ENCODE measurements at regions not wholly inside any gene's neighbourhood (a gene's known extent, or its start where the extent isn't known, plus 50 kb on each side); places are given as distances from the start of the nearest gene placed in this dataset.

GRCh38 chr3:8253201-8253600, 248.4 kb upstream of the LMCD1 start:
- no peak for DNase-seq (ENCODE audit: low spot score)

GRCh38 chr3:8254489-8254888, 247.1 kb upstream of the LMCD1 start:
- CTCF ChIA-PET (ENCODE audit: unreplicated experiment), result no interaction called here

More at GRCh38 chr3:8253201-8253600, 248.4 kb upstream of the LMCD1 start:
- Histone ChIP-seq H4K20me1 (ENCODE audit: insufficient read depth, low read length) (no peaks in the 10 kb centered on the region), H3K79me2 (ENCODE audit: insufficient read depth, low read depth, low read length) (no peaks in the 10 kb centered on the region), H3K9me2 (ENCODE audit: insufficient read depth, low read length) (no peaks in the 10 kb centered on the region), H3K4me1 (ENCODE audit: insufficient read depth, low read length, poor library complexity, severe bottlenecking) (no peaks in the 10 kb centered on the region), H3K36me3 (ENCODE audit: insufficient read depth, low read length) (no peaks in the 10 kb centered on the region), H2AFZ (ENCODE audit: low read length) (no peak overlapping the region), H3K4me2 (ENCODE audit: low read length) (no peak overlapping the region), H3K4me3 (ENCODE audit: low read depth, low read length, poor library complexity, severe bottlenecking) (no peak overlapping the region), H3K27ac (ENCODE audit: low read depth, low read length, poor library complexity, severe bottlenecking) (no peak overlapping the region), H3K9me3 (ENCODE audit: low read length) (no peaks in the 10 kb centered on the region)
- CTCF ChIA-PET (ENCODE audit: unreplicated experiment), result no interaction called here
- POLR2A ChIA-PET, result interaction anchor here (0.7 to 1.0 kb wide), 2 partner anchors 16 to 1118 kb away, joined by 3 to 4 read pairs; no protein-coding TSS in a partner anchor
- intact Hi-C loops (cut with micrococcal nuclease; ENCODE audit: unreplicated experiment), result no loop called here
- BruUV-seq (replicated peaks), result no TSS peak
- TF ChIP-seq CTCF (conservative IDR thresholded peaks at IDR 0.05; ENCODE audit: low read length) (no peak), EZH2phosphoT487 (IDR thresholded peaks at IDR 0.05; ENCODE audit: borderline replicate concordance, low read depth, low read length) (no peak)

GRCh38 chr3:8255725-8256124, 245.9 kb upstream of the LMCD1 start:
- TF ChIP-seq EZH2phosphoT487 (IDR thresholded peaks at IDR 0.05; ENCODE audit: borderline replicate concordance, low read depth, low read length) (no peak), CTCF (conservative IDR thresholded peaks at IDR 0.05; ENCODE audit: low read length) (no peak)
- DNase-seq (ENCODE audit: low spot score), result no peak
- Histone ChIP-seq H3K27ac (ENCODE audit: low read depth, low read length, poor library complexity, severe bottlenecking) (no peak overlapping the region), H3K9me3 (ENCODE audit: low read length) (no peaks in the 10 kb centered on the region), H3K4me2 (ENCODE audit: low read length) (no peak overlapping the region), H4K20me1 (ENCODE audit: insufficient read depth, low read length) (no peaks in the 10 kb centered on the region), H3K4me3 (ENCODE audit: low read depth, low read length, poor library complexity, severe bottlenecking) (no peak overlapping the region), H3K9me2 (ENCODE audit: insufficient read depth, low read length) (no peaks in the 10 kb centered on the region), H2AFZ (ENCODE audit: low read length) (no peak overlapping the region), H3K79me2 (ENCODE audit: insufficient read depth, low read depth, low read length) (no peaks in the 10 kb centered on the region), H3K4me1 (ENCODE audit: insufficient read depth, low read length, poor library complexity, severe bottlenecking) (no peaks in the 10 kb centered on the region), H3K36me3 (ENCODE audit: insufficient read depth, low read length) (no peaks in the 10 kb centered on the region)
- BruUV-seq (replicated peaks), result no TSS peak
- intact Hi-C loops (cut with micrococcal nuclease; ENCODE audit: unreplicated experiment), result no loop called here
- ChIA-PET POLR2A (no interaction called here), CTCF (ENCODE audit: unreplicated experiment) (no interaction called here)

More at GRCh38 chr3:8254489-8254888, 247.1 kb upstream of the LMCD1 start:
- no peaks in the 10 kb centered on the region for H3K9me2 ChIP-seq (ENCODE audit: insufficient read depth, low read length)
- TF ChIP-seq CTCF (conservative IDR thresholded peaks at IDR 0.05; ENCODE audit: low read length) (no peak), EZH2phosphoT487 (IDR thresholded peaks at IDR 0.05; ENCODE audit: borderline replicate concordance, low read depth, low read length) (no peak)
- no peak overlapping the region for H3K4me2 ChIP-seq (ENCODE audit: low read length)
- no peaks in the 10 kb centered on the region for H3K9me3 ChIP-seq (ENCODE audit: low read length)
- POLR2A ChIA-PET, result no interaction called here
- no peaks in the 10 kb centered on the region for H4K20me1 ChIP-seq (ENCODE audit: insufficient read depth, low read length)
- BruUV-seq (replicated peaks), result no TSS peak
- intact Hi-C loops (cut with micrococcal nuclease; ENCODE audit: unreplicated experiment), result no loop called here
- no peaks in the 10 kb centered on the region for H3K4me1 ChIP-seq (ENCODE audit: insufficient read depth, low read length, poor library complexity, severe bottlenecking)
- H2AFZ ChIP-seq (ENCODE audit: low read length), result no peak overlapping the region
- no peaks in the 10 kb centered on the region for H3K79me2 ChIP-seq (ENCODE audit: insufficient read depth, low read depth, low read length)
- H3K4me3 ChIP-seq (ENCODE audit: low read depth, low read length, poor library complexity, severe bottlenecking), result no peak overlapping the region
- no peak overlapping the region for H3K27ac ChIP-seq (ENCODE audit: low read depth, low read length, poor library complexity, severe bottlenecking)
- no peaks in the 10 kb centered on the region for H3K36me3 ChIP-seq (ENCODE audit: insufficient read depth, low read length)
- no peak for DNase-seq (ENCODE audit: low spot score)

All from OCI-LY7 (cell line).